Skeletal muscle tissue (tissue), 3 donors: ENCODE measurements at regions not wholly inside any gene's neighbourhood (a gene's known extent, or its start where the extent isn't known, plus 50 kb on each side); places are given as distances from the start of the nearest gene placed in this dataset.

ENCODE experiments used
- H3K27ac ChIP-seq: one replicate; pipeline ENCODE4 v1.7.0; 2013; ENCODE audit warnings: mild to moderate bottlenecking, low read depth, low read length, inconsistent platforms
- H3K27me3 ChIP-seq, 3 donors: one replicate each; pipeline ENCODE4 v1.7.0; 2013; ENCODE audit warnings: low read length in 3 of 3; ENCODE audit not compliant: control insufficient read depth in 3 of 3, insufficient read depth in 3 of 3
- H3K36me3 ChIP-seq, 3 donors: one replicate each; pipeline ENCODE4 v1.7.0; 2013; ENCODE audit warnings: low read length in 3 of 3; ENCODE audit not compliant: control insufficient read depth in 3 of 3, insufficient read depth in 3 of 3
- H3K4me1 ChIP-seq, 3 donors: one replicate each; pipeline ENCODE4 v1.7.0; 2013; ENCODE audit warnings: low read length in 3 of 3, mild to moderate bottlenecking in 3 of 3; ENCODE audit not compliant: control insufficient read depth in 3 of 3, insufficient read depth in 3 of 3
- H3K4me3 ChIP-seq, 3 donors: one replicate each; pipeline ENCODE4 v1.7.0; 2013; ENCODE audit warnings: low read length in 3 of 3
- H3K9ac ChIP-seq, 3 donors: one replicate each; pipeline ENCODE4 v1.7.0; 2013; ENCODE audit warnings: low read length in 3 of 3, mild to moderate bottlenecking in 3 of 3, moderate library complexity in 2 of 3, low read depth in 1 of 3
- H3K9me3 ChIP-seq, 3 donors: one replicate each; pipeline ENCODE4 v1.7.0; 2013; ENCODE audit warnings: low read length in 3 of 3; ENCODE audit not compliant: control insufficient read depth in 3 of 3
- donor health status: Osteomylitis.

DNA sequence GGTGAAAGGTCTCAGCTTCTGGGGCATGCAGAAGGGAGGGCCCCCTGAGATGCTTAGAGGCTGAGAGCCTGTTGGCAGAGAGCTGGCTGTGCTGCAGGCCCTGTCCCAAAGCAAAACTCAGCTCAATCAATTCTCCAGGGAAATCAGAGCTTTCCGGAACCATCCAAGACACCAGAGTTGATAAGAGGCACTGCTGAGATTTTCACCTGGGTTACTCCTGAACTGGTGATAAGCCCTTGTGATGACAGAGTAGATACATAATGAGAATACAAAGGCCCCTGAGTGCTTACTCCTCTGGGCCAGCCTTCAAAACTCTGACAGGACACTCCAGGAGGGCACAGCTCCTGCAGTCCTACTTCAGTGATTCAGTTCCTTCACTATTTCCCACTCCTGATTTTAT, 63.9 kb downstream of the ARL6IP4 start:
- no peaks in the 10 kb centered on the region for H3K27me3 ChIP-seq
- no peaks in the 10 kb centered on the region for H3K9me3 ChIP-seq
- H3K4me3 ChIP-seq, result no peak overlapping the region
- no peaks in the 10 kb centered on the region for H3K36me3 ChIP-seq
- peaks cover 18 to 35% (median 30%) of the 10 kb centered on the region in 3 donors for H3K4me1 ChIP-seq
- peak overlapping the region in 1 of 3 donors; percentile 64 for H3K9ac ChIP-seq
- H3K27ac ChIP-seq, result no peak overlapping the region

DNA sequence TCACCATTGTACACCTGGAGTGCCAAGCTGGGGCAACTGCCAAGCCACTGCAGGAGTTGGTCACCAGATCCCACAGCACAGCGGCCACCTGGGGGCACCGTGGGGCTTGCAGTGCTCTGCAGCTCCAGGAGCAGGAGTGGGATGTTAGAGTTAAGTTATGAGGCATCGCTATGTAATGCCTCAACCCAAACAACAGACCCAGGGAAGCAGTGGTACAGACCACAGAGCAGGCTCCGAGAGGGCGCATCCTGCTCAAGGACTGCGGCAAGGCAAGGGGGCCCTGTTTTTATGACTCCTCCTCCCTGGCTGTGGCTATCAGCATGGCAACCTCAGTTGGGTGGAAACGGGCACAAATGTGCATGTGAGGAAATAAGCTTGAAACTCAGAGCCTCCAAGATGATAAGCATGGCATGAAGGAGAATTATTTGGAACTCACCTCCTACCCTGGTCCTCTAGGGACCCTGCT, 63.1 kb downstream of the ARL6IP4 start:
- Histone ChIP-seq H3K9me3 (no peaks in the 10 kb centered on the region), H3K4me1 (peaks cover 12 to 28% (median 24%) of the 10 kb centered on the region in 3 donors), H3K4me3 (peak overlapping the region in 1 of 3 donors; percentile 13), H3K36me3 (no peaks in the 10 kb centered on the region), H3K27me3 (no peaks in the 10 kb centered on the region), H3K9ac (peak overlapping the region in 1 of 3 donors; percentile 64), H3K27ac (no peak overlapping the region)

DNA sequence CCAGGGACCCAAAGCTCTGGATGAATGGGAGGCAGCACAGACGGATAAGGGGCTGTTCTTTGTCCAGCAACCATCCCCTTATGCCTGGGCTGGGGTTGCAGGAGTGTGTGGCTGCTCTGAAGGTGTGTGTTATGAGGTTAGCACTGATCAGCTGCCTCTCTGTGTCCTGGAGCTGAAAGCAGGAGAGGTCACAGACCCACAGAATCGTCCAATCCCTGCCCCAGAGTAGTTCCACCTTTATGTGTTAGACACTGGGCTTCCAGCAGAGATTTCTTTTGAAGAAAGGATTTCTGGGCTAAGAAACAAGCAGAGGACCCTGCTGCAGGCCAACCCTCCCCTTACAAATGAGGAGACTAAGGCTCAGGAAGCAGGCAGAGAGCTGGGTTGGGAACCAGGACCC, 62.4 kb downstream of the ARL6IP4 start:
- H3K9me3 ChIP-seq, result no peaks in the 10 kb centered on the region
- no peak overlapping the region for H3K27ac ChIP-seq
- no peaks in the 10 kb centered on the region for H3K27me3 ChIP-seq
- peaks cover 12 to 27% (median 24%) of the 10 kb centered on the region in 3 donors for H3K4me1 ChIP-seq
- H3K4me3 ChIP-seq, result no peak overlapping the region
- H3K9ac ChIP-seq, result peak overlapping the region in 2 of 3 donors; percentile 15 to 64
- H3K36me3 ChIP-seq, result no peaks in the 10 kb centered on the region

DNA sequence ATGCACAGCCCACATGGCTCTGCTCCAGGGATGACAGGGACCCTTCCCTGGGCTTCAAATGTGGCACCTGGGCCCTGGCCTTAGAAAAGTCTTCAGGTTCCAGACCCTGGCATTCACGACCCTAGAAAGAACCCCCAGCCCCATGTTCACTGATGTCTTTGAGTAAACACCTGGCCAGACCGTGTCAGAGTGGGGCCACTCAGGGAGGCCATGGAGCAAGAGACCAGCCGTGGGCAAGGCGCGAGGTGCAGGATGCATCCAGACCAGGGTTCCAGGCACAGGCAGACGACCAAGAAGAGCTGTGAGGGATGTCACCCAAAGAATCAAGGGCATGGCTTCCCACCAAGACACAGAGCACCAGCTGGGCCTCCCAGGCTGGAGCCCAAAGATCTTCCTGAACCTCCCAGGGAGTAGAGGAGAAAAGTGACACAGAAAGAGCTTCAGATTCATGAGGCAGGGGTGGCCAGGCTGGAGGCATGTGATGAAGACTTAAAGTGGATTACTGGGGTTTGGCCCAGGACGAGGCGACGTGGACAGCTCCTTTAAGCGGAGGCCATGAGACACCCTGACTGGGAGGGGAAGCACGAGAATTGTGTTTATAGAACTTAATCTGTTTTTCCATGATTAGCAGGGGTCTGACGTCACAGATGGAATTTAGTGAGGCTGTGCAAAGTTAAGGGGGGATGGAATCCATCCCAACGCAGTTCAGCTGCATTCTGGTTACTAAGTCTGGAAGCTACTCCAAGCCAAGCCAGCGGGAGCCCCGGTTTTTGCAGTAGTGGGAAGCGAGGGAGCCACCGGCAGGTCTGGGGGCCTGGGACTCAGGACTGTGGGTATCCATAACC, 61.6 kb downstream of the ARL6IP4 start:
- no peaks in the 10 kb centered on the region for H3K9me3 ChIP-seq
- no peaks in the 10 kb centered on the region for H3K36me3 ChIP-seq
- no peaks in the 10 kb centered on the region for H3K27me3 ChIP-seq
- H3K27ac ChIP-seq, result no peak overlapping the region
- H3K4me3 ChIP-seq, result no peak overlapping the region
- H3K4me1 ChIP-seq, result peaks cover 12 to 27% (median 24%) of the 10 kb centered on the region in 3 donors
- peak overlapping the region in 1 of 3 donors; percentile 64 for H3K9ac ChIP-seq

DNA sequence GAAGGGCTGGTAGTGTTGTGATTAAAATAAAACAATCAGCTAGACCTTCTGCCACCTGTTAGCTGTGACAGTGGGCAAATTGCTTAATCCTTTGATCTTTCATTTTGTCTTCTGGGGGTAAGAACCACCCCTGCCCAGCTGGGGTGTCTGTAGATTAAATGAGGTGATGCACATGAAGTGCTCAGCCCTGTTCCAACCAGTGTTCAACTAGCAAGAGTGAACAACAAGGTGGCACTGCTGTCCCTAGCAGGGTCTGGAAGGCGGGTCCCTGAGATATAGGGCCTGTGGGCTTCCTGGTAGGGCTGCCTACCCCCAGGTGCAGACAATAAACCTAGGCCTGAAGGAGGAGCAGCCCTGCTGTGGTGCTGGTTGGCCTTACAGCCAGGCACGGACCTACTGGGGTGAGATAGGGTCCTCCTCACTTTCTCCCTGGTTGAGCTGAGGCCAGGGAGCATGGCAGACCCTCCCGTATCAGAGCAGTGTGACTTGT, 60.6 kb downstream of the ARL6IP4 start:
- H3K4me3 ChIP-seq, result no peak overlapping the region
- H3K9me3 ChIP-seq, result no peaks in the 10 kb centered on the region
- peaks cover 12 to 27% (median 24%) of the 10 kb centered on the region in 3 donors for H3K4me1 ChIP-seq
- no peak overlapping the region for H3K9ac ChIP-seq
- H3K27me3 ChIP-seq, result no peaks in the 10 kb centered on the region
- H3K36me3 ChIP-seq, result no peaks in the 10 kb centered on the region
- no peak overlapping the region for H3K27ac ChIP-seq

DNA sequence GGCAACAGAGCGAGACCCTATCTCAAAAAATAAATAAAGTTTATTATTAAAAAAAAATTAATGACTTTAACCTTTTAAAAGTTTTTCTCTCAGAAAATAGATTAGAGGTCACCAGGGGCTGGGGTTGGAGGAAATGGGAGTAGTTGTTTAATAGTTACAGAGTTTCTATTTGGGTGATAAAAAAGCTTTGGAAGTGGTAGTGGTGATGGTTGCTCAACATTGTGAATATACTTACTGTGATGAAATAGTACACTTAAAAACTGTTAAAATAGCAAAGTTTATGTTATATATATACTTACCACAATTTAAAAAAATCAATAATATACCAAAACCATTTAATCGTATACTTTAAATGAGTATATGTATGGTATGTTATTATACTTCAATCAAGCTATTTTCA, 59.6 kb downstream of the ARL6IP4 start:
- Histone ChIP-seq H3K4me1 (peaks cover 12 to 24% (median 18%) of the 10 kb centered on the region in 3 donors), H3K9me3 (no peaks in the 10 kb centered on the region), H3K36me3 (no peaks in the 10 kb centered on the region)

DNA sequence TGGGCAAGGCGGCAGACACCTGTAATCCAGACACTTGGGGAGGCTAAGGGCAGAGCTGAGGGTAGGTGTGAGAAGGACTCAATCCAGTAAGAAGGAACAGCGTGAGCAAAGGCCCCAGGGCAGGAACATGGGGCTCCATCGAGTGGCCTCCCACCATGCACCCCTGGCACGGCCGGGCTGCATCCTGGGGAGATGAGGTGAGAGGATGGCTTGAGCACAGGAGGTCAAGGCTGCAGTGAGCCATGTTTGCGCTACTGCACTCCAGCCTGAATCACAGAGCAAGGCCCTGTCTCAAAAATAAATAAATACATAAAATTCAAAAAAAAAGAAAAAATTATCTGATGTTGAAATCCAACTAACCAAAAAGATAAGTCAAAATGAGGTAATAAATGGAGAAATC, 58.5 kb downstream of the ARL6IP4 start:
- Histone ChIP-seq H3K27ac (no peak overlapping the region), H3K36me3 (peaks cover 0 to 3% (median 0%) of the 10 kb centered on the region in 3 donors), H3K9me3 (no peaks in the 10 kb centered on the region), H3K9ac (no peak overlapping the region), H3K4me1 (peaks cover 19 to 23% (median 22%) of the 10 kb centered on the region in 3 donors), H3K4me3 (no peak overlapping the region), H3K27me3 (no peaks in the 10 kb centered on the region)

More for the DNA sequence above, 59.6 kb downstream of the ARL6IP4 start:
- no peak overlapping the region for H3K4me3 ChIP-seq
- no peak overlapping the region for H3K27ac ChIP-seq
- no peaks in the 10 kb centered on the region for H3K27me3 ChIP-seq
- no peak overlapping the region for H3K9ac ChIP-seq

DNA sequence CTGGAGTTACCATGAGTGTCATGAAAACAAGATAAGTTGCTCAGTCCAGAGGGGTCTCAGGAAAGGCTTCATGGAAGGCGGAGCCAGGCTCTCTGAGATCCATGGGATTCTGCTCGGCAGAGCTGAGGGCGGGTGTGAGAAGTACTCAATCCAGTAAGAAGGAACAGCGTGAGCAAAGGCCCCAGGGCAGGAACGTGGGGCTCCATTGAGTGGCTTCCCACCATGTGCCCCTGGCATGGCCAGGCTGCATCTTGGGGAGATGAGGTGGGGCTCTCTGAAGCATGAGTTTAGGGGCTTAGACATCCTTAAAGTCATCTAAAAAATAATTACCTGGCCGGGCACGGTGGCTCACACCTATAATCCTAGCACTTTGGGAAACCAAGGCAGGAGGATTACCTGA, 58.0 kb downstream of the ARL6IP4 start:
- Histone ChIP-seq H3K4me3 (no peak overlapping the region), H3K36me3 (peaks cover 0 to 4% (median 2%) of the 10 kb centered on the region in 3 donors), H3K9me3 (no peaks in the 10 kb centered on the region), H3K9ac (no peak overlapping the region), H3K4me1 (peaks cover 14 to 18% (median 18%) of the 10 kb centered on the region in 3 donors), H3K27ac (no peak overlapping the region), H3K27me3 (no peaks in the 10 kb centered on the region)

DNA sequence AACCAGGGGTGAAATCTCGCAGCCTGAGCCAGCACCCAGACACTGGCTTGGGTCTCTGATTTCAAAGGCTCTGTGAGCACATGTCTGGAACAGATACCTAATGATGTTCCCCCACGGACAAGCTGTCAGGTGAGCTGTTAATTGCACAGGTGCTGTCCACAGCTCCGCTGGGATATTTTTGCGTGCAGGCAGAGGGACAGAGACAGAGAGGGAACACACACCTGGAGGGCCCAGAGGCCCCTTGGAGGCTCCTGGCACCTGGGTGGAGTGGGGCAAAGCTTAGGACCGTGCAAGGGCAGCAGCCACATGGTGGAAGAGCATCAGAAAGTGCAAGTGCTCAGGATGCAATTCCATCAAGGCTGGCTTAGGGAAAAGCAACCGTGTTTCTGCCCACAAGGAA, 57.3 kb downstream of the ARL6IP4 start:
- Histone ChIP-seq H3K9me3 (no peaks in the 10 kb centered on the region), H3K9ac (no peak overlapping the region), H3K36me3 (peaks cover 0 to 11% (median 8%) of the 10 kb centered on the region in 3 donors), H3K27me3 (no peaks in the 10 kb centered on the region), H3K27ac (no peak overlapping the region), H3K4me3 (no peak overlapping the region), H3K4me1 (peaks cover 7 to 11% (median 11%) of the 10 kb centered on the region in 3 donors)
